ENCODE measurements at regions not wholly inside any gene's neighbourhood (a gene's known extent, or its start where the extent isn't known, plus 50 kb on each side); places are given as distances from the start of the nearest gene placed in this dataset.

DNA sequence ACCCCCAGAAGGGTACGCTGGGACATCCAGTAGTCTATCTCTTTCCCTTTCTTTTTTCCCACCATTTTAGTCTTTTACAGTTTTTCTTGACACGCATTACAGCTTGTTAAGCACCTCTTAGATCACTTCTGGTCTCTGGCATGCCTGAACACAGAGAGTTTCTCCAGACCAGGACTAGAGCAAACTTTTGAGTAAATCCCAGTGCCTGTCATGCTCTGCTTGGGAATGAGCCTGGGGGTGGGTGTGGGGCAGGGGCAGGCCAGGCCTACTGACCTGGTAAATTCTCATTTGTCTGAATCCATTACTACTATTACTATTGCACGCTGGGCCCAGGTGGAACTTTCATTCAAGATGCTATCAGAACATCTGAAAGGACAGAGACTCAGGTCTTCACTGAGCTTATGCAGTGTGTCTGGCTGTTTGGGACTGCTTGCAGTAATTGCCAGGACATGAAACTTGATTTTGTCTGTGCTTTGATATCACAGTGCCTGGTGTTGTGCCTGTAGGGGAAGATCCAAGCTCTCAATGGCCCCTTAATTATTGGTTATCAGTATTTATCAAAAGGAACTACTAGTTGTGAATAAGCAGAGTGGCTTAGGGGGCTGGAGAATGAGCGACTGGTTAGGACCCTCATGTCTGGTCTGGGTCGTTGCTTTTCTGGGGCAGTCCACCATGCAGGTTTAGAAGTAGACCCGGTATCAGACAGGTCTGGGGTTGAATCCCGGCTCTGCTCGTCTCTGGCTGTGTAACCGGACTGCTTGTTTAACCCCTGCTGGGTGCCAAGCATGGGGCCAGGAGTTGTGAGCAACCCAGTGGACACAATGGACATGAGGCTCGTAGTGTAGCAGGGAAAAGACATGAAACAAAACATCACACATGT, 196.1 kb upstream of the TLE3 start:
- TF ChIP-seq CHD4 (IDR thresholded peaks at IDR 0.05; ENCODE audit: insufficient read depth, insufficient replicate concordance, low read depth, low read length, poor library complexity, severe bottlenecking) (no peak), PPARD (CRISPR knock-in tag; IDR thresholded peaks at IDR 0.05) (no peak), NFYB (IDR thresholded peaks at IDR 0.05; ENCODE audit: extremely low read depth, insufficient read length) (no peak), MITF (IDR thresholded peaks at IDR 0.05) (no peak)
